GM23338 (cell line): ENCODE measurements at regions not wholly inside any gene's neighbourhood (a gene's known extent, or its start where the extent isn't known, plus 50 kb on each side); places are given as distances from the start of the nearest gene placed in this dataset.
"Not testable (repeated sequence)": the region's sequence is repeated elsewhere in the genome, so short reads cannot be mapped to it uniquely, and the experiment has no call there.

Experiments
- ATAC-seq: fragments of 200-7000 bp; cut with Tn5 transposase; 3 replicates; pipeline ENCODE4 v1.9.1; 2020
- DNase-seq: peaks from one replicate; pipeline ENCODE4 v3.0.0-alpha.2; 2015; ENCODE audit warnings: low spot score
- H2AFZ ChIP-seq: fragments of 200-600 bp; sonication (generic); 2 replicates; pipeline ENCODE4 v1.8.0; 2016; ENCODE audit warnings: antibody characterized with exemption, mild to moderate bottlenecking, moderate library complexity
- H3F3A ChIP-seq: fragments of 200-600 bp; sonication (generic); replicated peaks from 2 replicates; pipeline ENCODE4 v1.8.0; 2017; ENCODE audit warnings: antibody characterized with exemption, mixed run types, low read depth
- H3K27ac ChIP-seq: fragments of 200-600 bp; sonication (generic); 2 replicates; pipeline ENCODE4 v1.6.1; 2016; ENCODE audit warnings: low read depth
- H3K27me3 ChIP-seq: fragments of 200-600 bp; sonication (generic); 2 replicates; pipeline ENCODE4 v1.8.0; 2016; ENCODE audit warnings: mild to moderate bottlenecking, mixed run types, moderate library complexity; ENCODE audit not compliant: insufficient read depth
- H3K36me3 ChIP-seq: fragments of 200-600 bp; sonication (generic); 2 replicates; pipeline ENCODE4 v1.8.0; 2016; ENCODE audit warnings: mild to moderate bottlenecking; ENCODE audit not compliant: insufficient read depth
- H3K4me1 ChIP-seq: fragments of 200-600 bp; sonication (generic); 2 replicates; pipeline ENCODE4 v1.8.0; 2016; ENCODE audit warnings: mild to moderate bottlenecking, moderate library complexity; ENCODE audit not compliant: insufficient read depth
- H3K4me2 ChIP-seq: fragments of 200-600 bp; sonication (generic); 2 replicates; pipeline ENCODE4 v1.7.1; 2017; ENCODE audit warnings: mixed run types
- H3K4me3 ChIP-seq: fragments of 200-600 bp; sonication (generic); 2 replicates; pipeline ENCODE4 v1.6.1; 2016; ENCODE audit warnings: mixed run types
- H3K79me2 ChIP-seq: fragments of 200-600 bp; sonication (generic); replicated peaks from 2 replicates; pipeline ENCODE4 v1.8.0; 2017; ENCODE audit warnings: mild to moderate bottlenecking; ENCODE audit not compliant: insufficient read depth
- H3K9me2 ChIP-seq: fragments of 200-600 bp; sonication (generic); 2 replicates; pipeline ENCODE4 v1.8.0; 2017; ENCODE audit not compliant: insufficient read depth
- H4K20me1 ChIP-seq: fragments of 200-600 bp; sonication (generic); replicated peaks from 2 replicates; pipeline ENCODE4 v1.8.0; 2017; ENCODE audit warnings: mild to moderate bottlenecking; ENCODE audit not compliant: insufficient read depth
- H3K27ac Mint-ChIP-seq: 2 replicates; pipeline ENCODE4 v1.8.0; 2020; ENCODE audit warnings: inconsistent platforms, mild to moderate bottlenecking, moderate library complexity, mixed read lengths
- H3K27me3 Mint-ChIP-seq: 3 replicates; pipeline ENCODE4 v1.8.0; 2022; ENCODE audit warnings: low read depth, mild to moderate bottlenecking, moderate library complexity, mixed read lengths, inconsistent platforms; ENCODE audit not compliant: insufficient read depth, poor library complexity
- H3K36me3 Mint-ChIP-seq: 3 replicates; pipeline ENCODE4 v1.8.0; 2021; ENCODE audit warnings: low read depth, mild to moderate bottlenecking, inconsistent platforms, moderate library complexity, mixed read lengths
- H3K4me1 Mint-ChIP-seq: 3 replicates; pipeline ENCODE4 v1.8.0; 2020; ENCODE audit warnings: mild to moderate bottlenecking, inconsistent platforms, mixed read lengths
- H3K4me3 Mint-ChIP-seq: 3 replicates; pipeline ENCODE4 v1.8.0; 2021; ENCODE audit warnings: moderate library complexity, mild to moderate bottlenecking, inconsistent platforms, mixed read lengths
- H3K9me3 Mint-ChIP-seq: 3 replicates; pipeline ENCODE4 v1.8.0; 2020; ENCODE audit warnings: moderate library complexity, mild to moderate bottlenecking, inconsistent platforms, mixed read lengths
- CTCF ChIP-seq, 2 experiments: fragments of 200-600 bp in 1 of 2; sonication (generic) in 1 of 2; conservative IDR thresholded peaks; 2 replicates each; pipeline versions ENCODE4 v1.5.1 to v1.6.1; 2016 to 2017; ENCODE audit warnings: antibody characterized with exemption in 2 of 2, low read depth in 2 of 2, mild to moderate bottlenecking in 2 of 2, moderate library complexity in 1 of 2
- ETS1 ChIP-seq: IDR thresholded peaks from 2 replicates; pipeline ENCODE4 v1.6.1; 2016; ENCODE audit warnings: antibody characterized with exemption
- EZH2 ChIP-seq: fragments of 200-600 bp; sonication (generic); IDR thresholded peaks from one replicate; pipeline ENCODE4 v1.8.0; 2017; ENCODE audit warnings: antibody characterized with exemption, mild to moderate bottlenecking, low read depth; ENCODE audit not compliant: unreplicated experiment
- EZH2phosphoT487 ChIP-seq: fragments of 200-600 bp; sonication (generic); IDR thresholded peaks from one replicate; pipeline ENCODE4 v1.8.1; 2018; ENCODE audit warnings: antibody characterized with exemption; ENCODE audit not compliant: unreplicated experiment
- JUNB ChIP-seq: IDR thresholded peaks from one replicate; pipeline ENCODE4 v1.6.1; 2016; ENCODE audit warnings: antibody characterized with exemption; ENCODE audit not compliant: unreplicated experiment
- NANOG ChIP-seq: IDR thresholded peaks from 2 replicates; pipeline ENCODE4 v1.6.1; 2016; ENCODE audit warnings: antibody characterized with exemption, borderline replicate concordance
- POLR2AphosphoS5 ChIP-seq: IDR thresholded peaks from 2 replicates; pipeline ENCODE4 v1.6.1; 2016; ENCODE audit warnings: antibody characterized with exemption, low read depth
- REST ChIP-seq: IDR thresholded peaks from one replicate; pipeline ENCODE4 v1.6.1; 2018; ENCODE audit warnings: antibody characterized with exemption; ENCODE audit not compliant: unreplicated experiment
- ZNF114 ChIP-seq: fragments of 250-450 bp; sonication (Bioruptor Pico); IDR thresholded peaks from 2 replicates; pipeline ENCODE4 v1.5.0; 2020; ENCODE audit warnings: mild to moderate bottlenecking, moderate library complexity
- ZNF462 ChIP-seq: fragments of 250-450 bp; sonication (Bioruptor Pico); IDR thresholded peaks from 2 replicates; pipeline ENCODE4 v1.5.0; 2020; ENCODE audit warnings: mild to moderate bottlenecking, moderate library complexity

GRCh38 chr10:62928763-62929162, 112.6 kb upstream of the EGR2 start:
- not testable (repeated sequence) for H3K4me1 ChIP-seq, ATAC-seq, H2AFZ ChIP-seq, H3K4me3 ChIP-seq, H4K20me1 ChIP-seq, H3K4me3 Mint-ChIP-seq, H3K4me2 ChIP-seq, H3K27me3 ChIP-seq, H3K79me2 ChIP-seq, H3K9me2 ChIP-seq, H3K36me3 Mint-ChIP-seq, H3K36me3 ChIP-seq, H3K27ac Mint-ChIP-seq, H3F3A ChIP-seq, H3K27ac ChIP-seq, DNase-seq, H3K4me1 Mint-ChIP-seq, H3K27me3 Mint-ChIP-seq
- H3K9me3 Mint-ChIP-seq, result peaks cover 14% of the 10 kb centered on the region; the same call in 2 of the 3 replicates

- DNase-seq (no peak), ATAC-seq (no peak)
- H3K27me3 ChIP-seq, result no peaks in the 10 kb centered on the region
- Mint-ChIP-seq H3K36me3 (peaks cover 6% of the 10 kb centered on the region; the same call in 2 of the 3 replicates), H3K9me3 (peaks cover 14% of the 10 kb centered on the region; the same call in 2 of the 3 replicates), H3K27ac (no peak overlapping the region), H3K27me3 (peaks cover 2% of the 10 kb centered on the region), H3K4me1 (no peaks in the 10 kb centered on the region), H3K4me3 (no peak overlapping the region)
- H3K36me3 ChIP-seq, result no peaks in the 10 kb centered on the region
- no peaks in the 10 kb centered on the region for H3K9me2 ChIP-seq
- no peak overlapping the region for H3K4me2 ChIP-seq
- no peak overlapping the region for H3K4me3 ChIP-seq
- H4K20me1 ChIP-seq, result no peaks in the 10 kb centered on the region
- H3K27ac ChIP-seq, result no peak overlapping the region
- H2AFZ ChIP-seq, result 0 out of 2 replicates have a peak overlapping the region, but pooled peaks have one; percentile 10
- no peaks in the 10 kb centered on the region for H3K79me2 ChIP-seq
- H3K4me1 ChIP-seq, result no peaks in the 10 kb centered on the region
- no peaks in the 10 kb centered on the region for H3F3A ChIP-seq
- TF ChIP-seq ZNF114 (CRISPR knock-in tag) (no peak), POLR2AphosphoS5 (no peak), ETS1 (no peak), REST (no peak), EZH2phosphoT487 (no peak), EZH2 (no peak), NANOG (no peak), CTCF (conservative IDR thresholded peaks at IDR 0.05; ENCODE audit: low read depth in 2 of 2) (no peak), JUNB (no peak), ZNF462 (CRISPR knock-in tag) (no peak)
Observed at GRCh38 chr10:62926407-62926806, 110.2 kb upstream of the EGR2 start.
